Transverse colon (tissue), 4 donors: ENCODE measurements at regions not wholly inside any gene's neighbourhood (a gene's known extent, or its start where the extent isn't known, plus 50 kb on each side); places are given as distances from the start of the nearest gene placed in this dataset.

Source experiments
- CTCF ChIP-seq, 5 experiments: fragments of 200-600 bp in 3 of 5; fragments of 450-650 bp in 2 of 5; sonication (generic) in 3 of 5; IDR thresholded peaks; 1 replicate in 2 of 5; 2 replicates in 3 of 5; pipeline ENCODE4 v1.5.1; 2016 to 2017; ENCODE audit warnings: antibody characterized with exemption in 5 of 5, inconsistent platforms in 3 of 5, mild to moderate bottlenecking in 2 of 5, moderate library complexity in 1 of 5
- POLR2AphosphoS5 ChIP-seq, 3 donors: sonication (generic); formaldehyde crosslinking; IDR thresholded peaks; one replicate each; pipeline ENCODE4 v1.6.1; 2016; ENCODE audit warnings: antibody characterized with exemption in 3 of 3

GRCh38 chr3:154668187-154668586, 238.2 kb upstream of the GPR149 start:
- TF ChIP-seq POLR2AphosphoS5 (IDR thresholded peaks at IDR 0.05): no peak
- no peak for TF ChIP-seq CTCF (IDR thresholded peaks at IDR 0.05)
